ENCODE measurements at regions not wholly inside any gene's neighbourhood (a gene's known extent, or its start where the extent isn't known, plus 50 kb on each side); places are given as distances from the start of the nearest gene placed in this dataset.

DNA sequence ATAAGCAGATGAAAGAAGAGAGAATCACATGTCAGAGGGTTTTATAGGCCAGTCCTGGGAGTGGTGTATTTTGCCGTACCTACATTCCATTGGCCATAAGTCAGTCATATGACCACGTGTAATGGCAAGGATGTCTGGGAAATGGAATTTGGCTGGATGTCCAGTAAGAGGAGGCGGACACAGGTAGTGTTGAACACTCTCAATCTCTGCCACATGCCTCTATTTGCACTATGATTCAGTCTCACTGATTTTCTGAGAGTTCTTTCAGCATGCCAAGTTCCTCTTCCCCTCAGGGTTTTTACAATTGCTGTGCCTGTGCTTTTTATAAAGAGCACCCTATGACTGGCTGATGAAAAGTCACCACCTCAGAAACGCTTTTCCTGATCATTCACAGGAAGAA is 164.2 kb upstream of the GPR101 start:
- Mint-ChIP-seq H3K9me3 (ENCODE audit: unreplicated experiment) (no peaks in the 10 kb centered on the region), H3K27ac (ENCODE audit: unreplicated experiment) (no peak overlapping the region), H3K27me3 (ENCODE audit: unreplicated experiment) (peaks cover 2% of the 10 kb centered on the region), H3K36me3 (ENCODE audit: unreplicated experiment) (no peaks in the 10 kb centered on the region), H3K4me3 (ENCODE audit: unreplicated experiment) (no peak overlapping the region), H3K4me1 (ENCODE audit: low read depth, unreplicated experiment) (no peaks in the 10 kb centered on the region)
- TF ChIP-seq, protein P1, sequence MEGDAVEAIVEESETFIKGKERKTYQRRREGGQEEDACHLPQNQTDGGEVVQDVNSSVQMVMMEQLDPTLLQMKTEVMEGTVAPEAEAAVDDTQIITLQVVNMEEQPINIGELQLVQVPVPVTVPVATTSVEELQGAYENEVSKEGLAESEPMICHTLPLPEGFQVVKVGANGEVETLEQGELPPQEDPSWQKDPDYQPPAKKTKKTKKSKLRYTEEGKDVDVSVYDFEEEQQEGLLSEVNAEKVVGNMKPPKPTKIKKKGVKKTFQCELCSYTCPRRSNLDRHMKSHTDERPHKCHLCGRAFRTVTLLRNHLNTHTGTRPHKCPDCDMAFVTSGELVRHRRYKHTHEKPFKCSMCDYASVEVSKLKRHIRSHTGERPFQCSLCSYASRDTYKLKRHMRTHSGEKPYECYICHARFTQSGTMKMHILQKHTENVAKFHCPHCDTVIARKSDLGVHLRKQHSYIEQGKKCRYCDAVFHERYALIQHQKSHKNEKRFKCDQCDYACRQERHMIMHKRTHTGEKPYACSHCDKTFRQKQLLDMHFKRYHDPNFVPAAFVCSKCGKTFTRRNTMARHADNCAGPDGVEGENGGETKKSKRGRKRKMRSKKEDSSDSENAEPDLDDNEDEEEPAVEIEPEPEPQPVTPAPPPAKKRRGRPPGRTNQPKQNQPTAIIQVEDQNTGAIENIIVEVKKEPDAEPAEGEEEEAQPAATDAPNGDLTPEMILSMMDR (IDR thresholded peaks at IDR 0.05; ENCODE audit: partially characterized antibody, unreplicated experiment): no peak
- DNase-seq: no peak

DNA sequence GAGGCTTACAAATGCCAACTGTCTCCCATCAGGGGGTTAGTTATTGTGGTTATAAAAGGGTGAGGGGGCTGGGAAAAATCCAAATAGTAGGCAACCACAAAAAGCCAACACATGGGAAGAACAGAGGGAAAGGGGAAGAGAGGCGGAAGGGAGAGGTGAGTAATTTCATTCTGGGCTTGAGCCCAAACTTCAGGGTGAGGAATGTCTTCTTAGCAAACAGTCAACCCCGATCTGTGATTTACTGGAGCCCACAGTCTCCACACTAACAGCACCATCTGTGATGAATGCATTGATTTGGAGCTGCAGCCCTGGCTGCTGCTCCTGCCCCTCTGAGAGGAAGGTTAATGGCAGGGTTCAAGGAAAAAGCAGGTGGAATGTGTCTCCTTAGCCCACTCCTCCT is 162.2 kb upstream of the GPR101 start:
- Mint-ChIP-seq H3K9me3 (ENCODE audit: unreplicated experiment) (no peaks in the 10 kb centered on the region), H3K36me3 (ENCODE audit: unreplicated experiment) (no peaks in the 10 kb centered on the region), H3K4me3 (ENCODE audit: unreplicated experiment) (no peak overlapping the region), H3K4me1 (ENCODE audit: low read depth, unreplicated experiment) (no peaks in the 10 kb centered on the region), H3K27ac (ENCODE audit: unreplicated experiment) (no peak overlapping the region), H3K27me3 (ENCODE audit: unreplicated experiment) (peaks cover 2% of the 10 kb centered on the region)
- DNase-seq: no peak
- TF ChIP-seq, protein P1 (IDR thresholded peaks at IDR 0.05; ENCODE audit: partially characterized antibody, unreplicated experiment): no peak

DNA sequence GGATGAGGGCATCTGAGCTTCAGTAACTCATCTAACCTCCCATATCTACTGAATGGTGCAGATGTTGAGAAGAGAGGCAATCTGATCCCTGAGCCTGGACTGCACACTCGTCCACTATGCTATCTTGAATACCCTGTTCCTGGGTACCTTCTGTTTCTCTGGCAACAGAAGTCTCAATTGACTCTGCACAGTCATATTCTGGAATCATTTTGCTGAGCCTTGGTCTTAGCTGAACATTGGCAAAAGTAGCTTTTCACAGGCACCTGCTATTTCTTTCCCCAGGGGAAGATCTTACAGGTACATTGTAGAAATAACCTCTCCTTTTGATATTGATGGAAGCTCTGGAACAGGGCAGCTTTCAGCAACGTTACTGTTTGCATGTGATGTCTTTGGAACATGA is 161.5 kb upstream of the GPR101 start:
- Mint-ChIP-seq H3K27me3 (ENCODE audit: unreplicated experiment) (peaks cover 2% of the 10 kb centered on the region), H3K27ac (ENCODE audit: unreplicated experiment) (no peak overlapping the region), H3K4me1 (ENCODE audit: low read depth, unreplicated experiment) (no peaks in the 10 kb centered on the region), H3K36me3 (ENCODE audit: unreplicated experiment) (no peaks in the 10 kb centered on the region), H3K9me3 (ENCODE audit: unreplicated experiment) (no peaks in the 10 kb centered on the region), H3K4me3 (ENCODE audit: unreplicated experiment) (no peak overlapping the region)
- TF ChIP-seq, protein P1 (IDR thresholded peaks at IDR 0.05; ENCODE audit: partially characterized antibody, unreplicated experiment): no peak
- DNase-seq: no peak

DNA sequence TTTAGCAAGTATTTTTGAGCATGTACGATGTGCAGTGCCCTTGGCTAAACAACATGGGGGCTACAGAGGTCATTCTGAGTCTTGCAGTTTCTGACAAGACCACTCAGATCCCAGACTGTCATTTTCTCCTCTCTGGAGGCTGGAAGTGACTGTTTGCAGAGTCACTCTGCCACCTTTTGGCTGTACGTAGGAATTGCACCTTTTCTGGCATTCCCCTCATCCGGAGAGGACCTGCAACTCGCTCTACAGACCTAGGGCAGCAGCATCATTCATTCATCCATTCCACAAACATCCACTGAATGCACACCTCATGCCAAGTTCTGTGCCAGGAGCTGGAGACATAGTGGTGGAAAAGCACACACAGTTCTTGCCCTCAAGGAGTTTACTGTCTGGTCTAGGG is 160.4 kb upstream of the GPR101 start:
- Mint-ChIP-seq H3K4me1 (ENCODE audit: low read depth, unreplicated experiment) (no peaks in the 10 kb centered on the region), H3K4me3 (ENCODE audit: unreplicated experiment) (no peak overlapping the region), H3K27me3 (ENCODE audit: unreplicated experiment) (no peaks in the 10 kb centered on the region), H3K36me3 (ENCODE audit: unreplicated experiment) (no peaks in the 10 kb centered on the region), H3K27ac (ENCODE audit: unreplicated experiment) (no peak overlapping the region), H3K9me3 (ENCODE audit: unreplicated experiment) (no peaks in the 10 kb centered on the region)
- TF ChIP-seq, protein P1 (IDR thresholded peaks at IDR 0.05; ENCODE audit: partially characterized antibody, unreplicated experiment): peak; percentile 63
- peak; percentile 47 for DNase-seq

DNA sequence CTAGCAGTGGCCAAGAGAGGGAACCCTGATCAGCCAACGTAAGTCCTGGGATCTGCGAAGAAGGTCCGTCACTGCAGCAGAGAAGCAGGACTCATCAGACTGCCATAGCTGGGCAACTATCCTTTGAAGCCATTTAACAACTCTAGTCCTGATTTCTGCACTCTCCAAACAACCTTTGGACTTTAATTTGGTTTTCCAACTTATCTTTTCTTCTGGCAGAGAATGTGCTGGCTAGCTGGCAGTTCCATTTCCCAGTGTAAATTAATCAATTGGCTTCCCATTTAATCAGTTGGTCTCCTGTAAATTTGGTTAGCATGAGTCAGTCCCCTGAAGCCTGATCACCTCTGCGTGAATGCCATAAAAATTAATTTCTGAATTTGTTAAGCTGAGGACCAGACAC is 153.7 kb upstream of the GPR101 start:
- no peaks in the 10 kb centered on the region for H3K36me3 Mint-ChIP-seq (ENCODE audit: unreplicated experiment)
- no peaks in the 10 kb centered on the region for H3K9me3 Mint-ChIP-seq (ENCODE audit: unreplicated experiment)
- no peaks in the 10 kb centered on the region for H3K27me3 Mint-ChIP-seq (ENCODE audit: unreplicated experiment)
- no peak for DNase-seq
- H3K4me1 Mint-ChIP-seq (ENCODE audit: low read depth, unreplicated experiment): no peaks in the 10 kb centered on the region
- TF ChIP-seq, protein P1 (IDR thresholded peaks at IDR 0.05; ENCODE audit: partially characterized antibody, unreplicated experiment): no peak
- H3K27ac Mint-ChIP-seq (ENCODE audit: unreplicated experiment): no peak overlapping the region
- no peak overlapping the region for H3K4me3 Mint-ChIP-seq (ENCODE audit: unreplicated experiment)
